ENCODE measurements at regions not wholly inside any gene's neighbourhood (a gene's known extent, or its start where the extent isn't known, plus 50 kb on each side); places are given as distances from the start of the nearest gene placed in this dataset.
A peak's percentile ranks its signal among the peaks of the same experiment; 100 is the strongest.

GRCh38 chrX:39465467-39465866, 632.3 kb downstream of the BCOR start:
- WGBS, 2 donors = 40 to 74% methylated on average over 1 to 6 of the region's 13 CpGs
- H3K27ac ChIP-seq = no peak overlapping the region
- H3K4me1 ChIP-seq = no peaks in the 10 kb centered on the region
- no peaks in the 10 kb centered on the region for H3K9me3 ChIP-seq
- H3K27me3 ChIP-seq = no peaks in the 10 kb centered on the region
- no peak for DNase-seq
- no peak overlapping the region for H3K4me3 ChIP-seq
- H3K36me3 ChIP-seq = no peaks in the 10 kb centered on the region
- intact Hi-C loops (cut with DNase I) = no loop called here
- no peak for TF ChIP-seq CTCF (IDR thresholded peaks at IDR 0.05)
- no peak for TF ChIP-seq POLR2A (IDR thresholded peaks at IDR 0.05)

GRCh38 chrX:39465906-39466305, 631.9 kb downstream of the BCOR start:
- DNase-seq = no peak
- intact Hi-C loops (cut with DNase I) = no loop called here
- H3K36me3 ChIP-seq = no peaks in the 10 kb centered on the region
- H3K27ac ChIP-seq = no peak overlapping the region
- TF ChIP-seq CTCF (IDR thresholded peaks at IDR 0.05) (no peak), POLR2A (IDR thresholded peaks at IDR 0.05) (no peak)
- H3K9me3 ChIP-seq = no peaks in the 10 kb centered on the region
- H3K27me3 ChIP-seq = no peaks in the 10 kb centered on the region
- H3K4me3 ChIP-seq = no peak overlapping the region
- WGBS, 2 donors = 83% methylated on average over 1 of the region's 4 CpGs; no CpG with 5 or more reads in 1 of the 2 donors
- H3K4me1 ChIP-seq = peaks cover 0 to 1% (median 0%) of the 10 kb centered on the region in 3 donors

GRCh38 chrX:39469126-39469525, 628.6 kb downstream of the BCOR start:
- H3K9me3 ChIP-seq = no peaks in the 10 kb centered on the region
- TF ChIP-seq POLR2A (IDR thresholded peaks at IDR 0.05) (no peak), CTCF (IDR thresholded peaks at IDR 0.05) (no peak)
- H3K27ac ChIP-seq = no peak overlapping the region
- no peaks in the 10 kb centered on the region for H3K27me3 ChIP-seq
- 60 to 88% methylated on average over 1 of the region's 4 CpGs for WGBS, 2 donors
- DNase-seq = no peak
- H3K4me3 ChIP-seq = no peak overlapping the region
- no peaks in the 10 kb centered on the region for H3K36me3 ChIP-seq
- H3K4me1 ChIP-seq = peaks cover 0 to 10% (median 0%) of the 10 kb centered on the region in 3 donors
- intact Hi-C loops (cut with DNase I) = no loop called here

- 52 to 54% methylated on average over 5 to 10 of the region's 10 CpGs for WGBS, 2 donors
- TF ChIP-seq CTCF (IDR thresholded peaks at IDR 0.05) = no peak
- no peak for TF ChIP-seq POLR2A (IDR thresholded peaks at IDR 0.05)
- H3K4me3 ChIP-seq = no peak overlapping the region
- no peak for DNase-seq
- intact Hi-C loops (cut with DNase I) = no loop called here
- no peaks in the 10 kb centered on the region for H3K36me3 ChIP-seq
- peak overlapping the region in 3 of 4 donors; percentile 58 to 70 (median 68) for H3K27ac ChIP-seq
- H3K9me3 ChIP-seq = no peaks in the 10 kb centered on the region
- H3K4me1 ChIP-seq = peaks cover 0 to 10% (median 0%) of the 10 kb centered on the region in 3 donors
- H3K27me3 ChIP-seq = no peaks in the 10 kb centered on the region
Observed at GRCh38 chrX:39470588-39471407, 627.0 kb downstream of the BCOR start.

GRCh38 chrX:39472161-39472560, 625.6 kb downstream of the BCOR start:
- Histone ChIP-seq H3K27me3 (no peaks in the 10 kb centered on the region), H3K4me1 (peaks cover 0 to 16% (median 0%) of the 10 kb centered on the region in 3 donors), H3K36me3 (no peaks in the 10 kb centered on the region), H3K9me3 (no peaks in the 10 kb centered on the region), H3K27ac (peak overlapping the region in 2 of 4 donors; percentile 68 to 70), H3K4me3 (no peak overlapping the region)
- intact Hi-C loops (cut with DNase I) = no loop called here
- DNase-seq = no peak
- WGBS, 2 donors = 100% methylated on average over 1 of the region's 1 CpG
- no peak for TF ChIP-seq POLR2A (IDR thresholded peaks at IDR 0.05)
- TF ChIP-seq CTCF (IDR thresholded peaks at IDR 0.05) = no peak
